ENCODE measurements at regions not wholly inside any gene's neighbourhood (a gene's known extent, or its start where the extent isn't known, plus 50 kb on each side); places are given as distances from the start of the nearest gene placed in this dataset.

DNA sequence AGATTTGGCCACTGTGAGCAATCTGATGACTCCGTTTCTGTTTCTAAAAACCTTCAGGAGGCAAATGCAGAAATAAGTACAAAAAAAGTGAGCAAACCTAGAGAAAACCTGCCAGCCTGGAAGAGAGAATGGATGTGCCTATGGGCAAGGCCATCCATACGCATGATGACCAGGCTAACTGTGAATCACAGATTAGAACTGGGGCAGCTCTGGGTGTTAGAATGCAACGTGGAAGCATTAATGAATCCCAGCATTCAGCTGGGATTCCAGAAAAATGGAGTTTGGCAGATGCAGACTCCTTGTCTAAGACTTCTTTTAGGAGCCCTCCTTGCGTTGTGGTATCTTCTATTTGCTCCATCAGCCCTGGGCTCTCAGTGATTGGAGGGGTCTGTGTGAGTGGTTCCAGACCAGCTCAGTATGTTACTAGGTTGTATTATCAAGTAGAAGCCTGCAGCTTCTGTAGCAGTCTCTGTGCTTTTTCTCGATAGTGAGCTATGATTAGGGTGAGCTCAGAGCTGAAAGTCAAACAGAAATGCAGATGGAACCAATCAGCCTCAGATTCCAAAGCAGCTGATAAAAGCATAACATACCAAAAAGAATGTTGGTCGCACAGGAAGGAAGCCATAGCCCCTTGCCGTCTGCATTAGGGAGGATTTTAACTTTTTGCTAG, 154.0 kb downstream of the PSMG1 start:
- Histone ChIP-seq H3K27ac (ENCODE audit: low read depth, low read length) (no peak overlapping the region), H3K4me1 (ENCODE audit: control insufficient read depth in 1 of 2, insufficient read depth in 2 of 2, low read length in 2 of 2) (peaks cover 4 to 9% of the 10 kb centered on the region in 2 donors), H3K36me3 (ENCODE audit: control insufficient read depth in 1 of 2, insufficient read depth in 2 of 2, low read length in 2 of 2) (no peaks in the 10 kb centered on the region), H3K9ac (ENCODE audit: low read depth in 1 of 2, low read length in 2 of 2) (no peak overlapping the region), H3K9me3 (ENCODE audit: control insufficient read depth in 1 of 2, low read length in 2 of 2) (peaks cover 0 to 5% of the 10 kb centered on the region in 2 donors), H3K4me3 (ENCODE audit: low read depth in 1 of 2, low read length in 2 of 2) (no peak overlapping the region), H3K27me3 (ENCODE audit: control insufficient read depth in 1 of 2, insufficient read depth in 2 of 2, low read length in 2 of 2) (peaks cover 0 to 3% of the 10 kb centered on the region in 2 donors)

DNA sequence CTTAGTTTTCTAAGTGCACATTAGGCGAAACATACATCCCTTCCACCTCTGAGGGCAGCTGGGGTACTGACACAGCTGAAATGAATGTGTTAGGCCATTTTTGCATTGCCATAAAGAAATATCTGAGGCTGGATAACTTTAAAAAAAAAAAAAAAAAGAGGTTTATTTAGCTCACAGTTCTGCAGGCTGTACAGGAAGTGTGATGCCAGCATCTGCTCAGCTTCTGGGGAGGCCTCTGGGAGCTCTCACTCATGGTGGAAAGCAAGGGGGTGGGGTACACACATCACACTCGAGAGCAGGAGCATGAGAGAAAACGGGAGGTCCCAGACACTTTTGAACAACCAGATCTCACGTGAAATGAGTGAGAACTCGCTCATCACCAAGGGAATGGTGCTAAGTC, 158.1 kb downstream of the PSMG1 start:
- Histone ChIP-seq H3K9ac (ENCODE audit: low read depth in 1 of 2, low read length in 2 of 2) (no peak overlapping the region), H3K27me3 (ENCODE audit: control insufficient read depth in 1 of 2, insufficient read depth in 2 of 2, low read length in 2 of 2) (no peaks in the 10 kb centered on the region), H3K4me3 (ENCODE audit: low read depth in 1 of 2, low read length in 2 of 2) (no peak overlapping the region), H3K9me3 (ENCODE audit: control insufficient read depth in 1 of 2, low read length in 2 of 2) (peaks cover 0 to 5% of the 10 kb centered on the region in 2 donors), H3K4me1 (ENCODE audit: control insufficient read depth in 1 of 2, insufficient read depth in 2 of 2, low read length in 2 of 2) (peaks cover 21 to 22% of the 10 kb centered on the region in 2 donors), H3K36me3 (ENCODE audit: control insufficient read depth in 1 of 2, insufficient read depth in 2 of 2, low read length in 2 of 2) (no peaks in the 10 kb centered on the region), H3K27ac (ENCODE audit: low read depth, low read length) (no peak overlapping the region)

DNA sequence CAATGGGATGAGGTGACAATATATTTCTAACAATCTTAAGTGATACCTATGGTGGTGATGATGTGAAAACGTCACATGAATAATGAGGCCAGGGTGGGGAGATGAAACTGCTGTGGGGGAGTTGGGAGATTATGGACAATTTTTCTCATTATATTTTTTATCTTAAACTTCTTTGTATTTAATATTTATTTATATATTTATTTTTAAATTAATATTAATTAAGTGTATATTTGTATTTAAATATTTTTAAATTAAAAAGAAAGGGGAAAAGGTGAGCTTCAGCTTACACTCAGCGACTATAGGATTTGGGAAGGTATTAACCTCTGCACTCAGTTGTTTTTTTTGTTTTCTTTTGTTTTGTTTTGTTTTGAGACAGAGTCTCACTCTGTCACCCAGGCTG, 158.7 kb downstream of the PSMG1 start:
- peaks cover 21 to 22% of the 10 kb centered on the region in 2 donors for H3K4me1 ChIP-seq (ENCODE audit: control insufficient read depth in 1 of 2, insufficient read depth in 2 of 2, low read length in 2 of 2)

DNA sequence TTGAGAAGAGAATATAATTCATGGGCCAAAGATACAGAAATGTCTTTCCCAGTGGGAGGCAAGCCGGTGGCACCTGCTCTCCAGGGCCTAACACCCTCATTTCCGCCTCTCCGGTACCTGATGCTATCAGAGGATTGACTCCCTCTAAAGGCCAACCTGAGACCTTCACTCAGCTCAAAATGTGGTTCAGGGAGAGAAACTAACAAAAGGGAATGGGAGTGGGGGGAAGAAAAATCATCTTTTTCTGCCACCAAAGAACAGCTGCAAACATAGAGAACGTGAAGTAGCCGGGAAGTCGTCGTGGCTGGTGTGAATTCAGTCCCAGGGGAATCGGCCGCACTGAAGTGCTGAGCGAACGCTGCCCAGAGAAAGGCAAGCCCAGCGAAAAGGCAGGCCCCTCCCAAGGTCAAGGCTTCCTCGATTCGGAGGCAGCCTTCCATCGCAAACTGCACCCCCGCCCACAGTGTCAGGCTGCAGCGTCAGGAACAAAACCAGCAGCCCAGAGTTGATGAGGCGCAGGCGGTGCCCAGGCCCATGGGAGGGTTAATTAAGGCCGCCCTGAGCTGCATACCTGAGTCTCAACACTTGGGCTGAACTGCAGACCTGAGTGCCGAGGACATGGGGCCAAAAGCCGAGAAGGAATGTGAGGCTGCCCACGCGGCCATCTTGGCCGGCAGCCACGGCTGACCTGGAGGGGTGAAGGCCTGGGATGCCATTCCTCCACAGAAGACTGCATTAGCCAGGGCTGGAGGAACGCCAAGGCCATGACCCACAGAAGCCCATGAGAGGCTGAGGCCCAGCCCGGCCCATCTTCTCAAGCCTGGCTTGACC, 160.2 kb downstream of the PSMG1 start:
- Histone ChIP-seq H3K27me3 (ENCODE audit: control insufficient read depth in 1 of 2, insufficient read depth in 2 of 2, low read length in 2 of 2) (no peaks in the 10 kb centered on the region), H3K9me3 (ENCODE audit: control insufficient read depth in 1 of 2, low read length in 2 of 2) (peaks cover 0 to 5% of the 10 kb centered on the region in 2 donors), H3K4me3 (ENCODE audit: low read depth in 1 of 2, low read length in 2 of 2) (no peak overlapping the region), H3K27ac (ENCODE audit: low read depth, low read length) (peak overlapping the region; percentile 52), H3K4me1 (ENCODE audit: control insufficient read depth in 1 of 2, insufficient read depth in 2 of 2, low read length in 2 of 2) (peaks cover 21 to 22% of the 10 kb centered on the region in 2 donors), H3K9ac (ENCODE audit: low read depth in 1 of 2, low read length in 2 of 2) (peak overlapping the region in 1 of 2 donors; percentile 25), H3K36me3 (ENCODE audit: control insufficient read depth in 1 of 2, insufficient read depth in 2 of 2, low read length in 2 of 2) (no peaks in the 10 kb centered on the region)

More for the DNA sequence above, 158.7 kb downstream of the PSMG1 start:
- Histone ChIP-seq H3K9me3 (ENCODE audit: control insufficient read depth in 1 of 2, low read length in 2 of 2) (peaks cover 0 to 5% of the 10 kb centered on the region in 2 donors), H3K9ac (ENCODE audit: low read depth in 1 of 2, low read length in 2 of 2) (no peak overlapping the region), H3K27ac (ENCODE audit: low read depth, low read length) (no peak overlapping the region), H3K4me3 (ENCODE audit: low read depth in 1 of 2, low read length in 2 of 2) (no peak overlapping the region), H3K27me3 (ENCODE audit: control insufficient read depth in 1 of 2, insufficient read depth in 2 of 2, low read length in 2 of 2) (no peaks in the 10 kb centered on the region), H3K36me3 (ENCODE audit: control insufficient read depth in 1 of 2, insufficient read depth in 2 of 2, low read length in 2 of 2) (no peaks in the 10 kb centered on the region)

DNA sequence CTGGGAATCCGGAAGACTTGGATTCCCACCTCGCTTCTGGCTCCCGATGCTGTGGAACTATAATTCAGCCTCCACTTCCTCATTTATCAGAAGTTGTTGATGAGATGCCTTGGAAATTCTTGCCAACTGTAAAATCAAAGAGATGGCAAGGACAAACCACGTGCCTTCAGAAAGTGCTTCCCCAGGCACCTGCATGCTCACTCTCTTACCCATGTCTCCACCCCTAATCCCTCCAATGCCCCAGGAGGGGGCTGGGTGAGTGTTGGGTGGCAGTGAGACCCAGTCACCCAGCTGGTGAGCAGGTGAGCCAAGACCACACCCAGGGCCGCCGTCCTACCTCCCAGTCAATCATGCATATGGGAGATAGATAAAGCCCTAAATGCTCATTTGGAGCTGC, 160.8 kb downstream of the PSMG1 start:
- H3K4me1 ChIP-seq (ENCODE audit: control insufficient read depth in 1 of 2, insufficient read depth in 2 of 2, low read length in 2 of 2): peaks cover 21 to 22% of the 10 kb centered on the region in 2 donors
- H3K4me3 ChIP-seq (ENCODE audit: low read depth in 1 of 2, low read length in 2 of 2): no peak overlapping the region
- no peaks in the 10 kb centered on the region for H3K36me3 ChIP-seq (ENCODE audit: control insufficient read depth in 1 of 2, insufficient read depth in 2 of 2, low read length in 2 of 2)
- peak overlapping the region; percentile 32 for H3K27ac ChIP-seq (ENCODE audit: low read depth, low read length)
- peak overlapping the region in 1 of 2 donors; percentile 4 for H3K9ac ChIP-seq (ENCODE audit: low read depth in 1 of 2, low read length in 2 of 2)
- H3K9me3 ChIP-seq (ENCODE audit: control insufficient read depth in 1 of 2, low read length in 2 of 2): peaks cover 0 to 5% of the 10 kb centered on the region in 2 donors
- H3K27me3 ChIP-seq (ENCODE audit: control insufficient read depth in 1 of 2, insufficient read depth in 2 of 2, low read length in 2 of 2): no peaks in the 10 kb centered on the region

DNA sequence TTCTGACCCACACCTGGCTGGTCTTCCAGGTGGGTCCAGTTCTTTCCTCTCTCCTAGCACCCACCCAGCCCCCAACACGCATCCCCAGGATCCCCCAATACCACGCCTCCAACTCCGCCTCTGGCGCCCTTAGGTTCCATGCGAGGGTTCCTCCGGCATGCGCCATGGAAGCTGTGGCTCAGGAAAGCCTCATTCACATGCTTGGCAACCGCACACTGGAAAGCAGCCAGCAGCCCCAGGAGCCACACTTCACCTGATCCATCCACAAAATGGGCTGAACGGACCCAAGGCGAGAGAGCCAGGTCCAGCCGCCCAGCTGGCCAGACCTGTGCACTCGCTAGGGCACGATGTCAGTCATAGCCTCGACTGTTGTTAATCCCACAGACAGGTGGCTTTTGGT, 161.2 kb downstream of the PSMG1 start:
- H3K4me1 ChIP-seq (ENCODE audit: control insufficient read depth in 1 of 2, insufficient read depth in 2 of 2, low read length in 2 of 2): peaks cover 21 to 22% of the 10 kb centered on the region in 2 donors
- H3K9ac ChIP-seq (ENCODE audit: low read depth in 1 of 2, low read length in 2 of 2): no peak overlapping the region
- no peak overlapping the region for H3K4me3 ChIP-seq (ENCODE audit: low read depth in 1 of 2, low read length in 2 of 2)
- peak overlapping the region; percentile 22 for H3K27ac ChIP-seq (ENCODE audit: low read depth, low read length)
- H3K27me3 ChIP-seq (ENCODE audit: control insufficient read depth in 1 of 2, insufficient read depth in 2 of 2, low read length in 2 of 2): no peaks in the 10 kb centered on the region
- no peaks in the 10 kb centered on the region for H3K36me3 ChIP-seq (ENCODE audit: control insufficient read depth in 1 of 2, insufficient read depth in 2 of 2, low read length in 2 of 2)
- peaks cover 0 to 5% of the 10 kb centered on the region in 2 donors for H3K9me3 ChIP-seq (ENCODE audit: control insufficient read depth in 1 of 2, low read length in 2 of 2)

DNA sequence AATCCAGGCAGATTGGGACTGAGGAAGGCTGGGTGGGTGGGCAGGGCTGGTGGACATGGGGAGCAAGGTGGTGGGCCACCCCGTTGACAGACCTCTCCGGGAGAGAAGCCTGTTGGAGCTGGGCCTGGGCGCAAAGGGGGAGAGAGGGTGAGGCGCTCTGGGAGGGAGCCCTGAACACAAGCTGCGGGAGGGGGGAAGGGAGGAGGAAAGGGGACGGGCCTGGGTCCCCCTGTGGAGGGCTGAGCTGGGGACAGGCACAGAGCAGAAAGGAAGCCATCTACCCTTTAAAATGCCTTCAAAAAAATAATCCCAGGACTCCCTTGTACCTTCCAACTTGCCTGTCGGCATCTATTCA, 161.8 kb downstream of the PSMG1 start:
- H3K4me3 ChIP-seq (ENCODE audit: low read depth in 1 of 2, low read length in 2 of 2): no peak overlapping the region
- H3K36me3 ChIP-seq (ENCODE audit: control insufficient read depth in 1 of 2, insufficient read depth in 2 of 2, low read length in 2 of 2): no peaks in the 10 kb centered on the region
- H3K9ac ChIP-seq (ENCODE audit: low read depth in 1 of 2, low read length in 2 of 2): no peak overlapping the region
- no peaks in the 10 kb centered on the region for H3K27me3 ChIP-seq (ENCODE audit: control insufficient read depth in 1 of 2, insufficient read depth in 2 of 2, low read length in 2 of 2)
- H3K4me1 ChIP-seq (ENCODE audit: control insufficient read depth in 1 of 2, insufficient read depth in 2 of 2, low read length in 2 of 2): peaks cover 21 to 22% of the 10 kb centered on the region in 2 donors
- H3K27ac ChIP-seq (ENCODE audit: low read depth, low read length): peak overlapping the region; percentile 22
- peaks cover 0 to 5% of the 10 kb centered on the region in 2 donors for H3K9me3 ChIP-seq (ENCODE audit: control insufficient read depth in 1 of 2, low read length in 2 of 2)

DNA sequence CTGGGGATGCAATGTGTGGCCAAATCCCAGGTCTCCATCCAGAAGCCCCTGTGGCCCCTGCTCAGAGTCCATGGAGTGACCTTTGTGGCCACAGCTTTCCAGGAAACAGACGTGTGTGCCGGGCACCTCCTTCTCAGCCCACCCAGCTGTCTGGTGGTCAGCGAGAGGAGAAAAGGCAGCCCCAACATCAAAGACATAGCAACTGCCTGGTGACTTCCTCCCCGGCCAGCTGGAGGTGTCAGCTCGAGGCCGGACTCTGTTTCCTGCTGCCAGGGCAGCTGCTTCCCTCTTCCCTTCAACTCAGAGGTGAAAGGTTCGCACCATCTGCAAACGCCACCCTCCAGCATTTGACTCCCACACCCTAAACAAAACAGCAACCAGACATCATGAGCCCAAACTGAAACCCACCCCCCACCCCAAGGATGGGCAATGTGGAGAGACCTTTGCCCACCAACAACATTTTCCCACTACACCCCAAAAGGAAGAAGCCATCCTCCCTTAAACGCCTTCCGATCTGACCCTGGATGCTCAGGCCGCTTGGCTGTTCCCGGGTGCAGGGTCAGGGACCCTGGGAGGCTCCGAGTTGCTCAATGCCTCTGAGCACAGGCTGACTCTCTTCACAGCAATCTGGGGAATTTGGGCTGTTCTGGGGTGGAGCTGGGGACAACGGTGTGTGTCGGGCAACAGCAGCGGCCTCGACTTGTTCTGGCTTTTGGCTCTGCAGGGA, 162.3 kb downstream of the PSMG1 start:
- H3K4me1 ChIP-seq (ENCODE audit: control insufficient read depth in 1 of 2, insufficient read depth in 2 of 2, low read length in 2 of 2): peaks cover 21 to 22% of the 10 kb centered on the region in 2 donors
- no peak overlapping the region for H3K4me3 ChIP-seq (ENCODE audit: low read depth in 1 of 2, low read length in 2 of 2)
- H3K9ac ChIP-seq (ENCODE audit: low read depth in 1 of 2, low read length in 2 of 2): no peak overlapping the region
- peaks cover 0 to 5% of the 10 kb centered on the region in 2 donors for H3K9me3 ChIP-seq (ENCODE audit: control insufficient read depth in 1 of 2, low read length in 2 of 2)
- H3K27ac ChIP-seq (ENCODE audit: low read depth, low read length): peak overlapping the region; percentile 12
- no peaks in the 10 kb centered on the region for H3K27me3 ChIP-seq (ENCODE audit: control insufficient read depth in 1 of 2, insufficient read depth in 2 of 2, low read length in 2 of 2)
- H3K36me3 ChIP-seq (ENCODE audit: control insufficient read depth in 1 of 2, insufficient read depth in 2 of 2, low read length in 2 of 2): no peaks in the 10 kb centered on the region

DNA sequence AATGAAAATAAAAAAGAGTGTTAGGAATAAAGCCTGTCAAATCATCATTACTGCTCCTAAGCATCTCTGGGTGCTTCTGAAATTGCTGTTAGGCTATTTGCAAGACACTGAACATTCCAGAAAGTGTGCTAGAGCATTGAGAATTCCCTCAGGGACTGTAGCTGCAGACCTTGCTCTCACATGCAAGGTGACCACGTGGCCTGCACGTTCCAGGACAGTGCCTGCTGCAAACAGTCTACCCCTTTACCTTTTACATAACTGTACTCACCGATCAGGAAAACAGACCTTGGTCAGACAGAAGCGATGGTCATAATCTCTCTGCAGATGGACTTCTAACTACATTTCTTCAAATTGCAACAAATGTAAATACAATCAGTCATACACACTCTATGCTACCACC, 164.5 kb downstream of the PSMG1 start:
- Histone ChIP-seq H3K27me3 (ENCODE audit: control insufficient read depth in 1 of 2, insufficient read depth in 2 of 2, low read length in 2 of 2) (no peaks in the 10 kb centered on the region), H3K36me3 (ENCODE audit: control insufficient read depth in 1 of 2, insufficient read depth in 2 of 2, low read length in 2 of 2) (no peaks in the 10 kb centered on the region), H3K9me3 (ENCODE audit: control insufficient read depth in 1 of 2, low read length in 2 of 2) (no peaks in the 10 kb centered on the region), H3K9ac (ENCODE audit: low read depth in 1 of 2, low read length in 2 of 2) (no peak overlapping the region), H3K27ac (ENCODE audit: low read depth, low read length) (no peak overlapping the region), H3K4me1 (ENCODE audit: control insufficient read depth in 1 of 2, insufficient read depth in 2 of 2, low read length in 2 of 2) (peaks cover 21 to 22% of the 10 kb centered on the region in 2 donors), H3K4me3 (ENCODE audit: low read depth in 1 of 2, low read length in 2 of 2) (no peak overlapping the region)
